NCI-H1092 (cell line): ENCODE measurements at regions not wholly inside any gene's neighbourhood (a gene's known extent, or its start where the extent isn't known, plus 50 kb on each side); places are given as distances from the start of the nearest gene placed in this dataset.
"Not testable (repeated sequence)": the region's sequence is repeated elsewhere in the genome, so short reads cannot be mapped to it uniquely, and the experiment has no call there.

ENCODE experiments used
- DNase-seq: peaks from one replicate; lab custom pipeline; 2025; lab: John Stamatoyannopoulos, UW

GRCh38 chr9:26240020-26240419, 561.8 kb upstream of the TUSC1 start:
- no peak for DNase-seq

- DNase-seq, result no peak
Observed at GRCh38 chr9:26237256-26237655, 559.0 kb upstream of the TUSC1 start.

GRCh38 chr9:26234865-26235264, 556.6 kb upstream of the TUSC1 start:
- DNase-seq, result no peak

GRCh38 chr9:26231391-26231790, 553.1 kb upstream of the TUSC1 start:
- DNase-seq, result no peak

- DNase-seq, result no peak
Observed at GRCh38 chr9:26229324-26230054, 551.2 kb upstream of the TUSC1 start.

- DNase-seq, result no peak
Observed at GRCh38 chr9:26228273-26228672, 550.0 kb upstream of the TUSC1 start.

- DNase-seq, result no peak
Observed at GRCh38 chr9:26221290-26221689, 543.0 kb upstream of the TUSC1 start.

GRCh38 chr9:26220367-26220766, 542.1 kb upstream of the TUSC1 start:
- no peak for DNase-seq

- no peak for DNase-seq
Observed at GRCh38 chr9:26219961-26220360, 541.7 kb upstream of the TUSC1 start.

- DNase-seq, result no peak
Observed at GRCh38 chr9:26216702-26217101, 538.5 kb upstream of the TUSC1 start.

GRCh38 chr9:26214713-26215444, 536.6 kb upstream of the TUSC1 start:
- not testable (repeated sequence) for DNase-seq

- no peak for DNase-seq
Observed at GRCh38 chr9:26210338-26210851, 532.2 kb upstream of the TUSC1 start.

GRCh38 chr9:26205261-26205660, 527.0 kb upstream of the TUSC1 start:
- DNase-seq, result no peak

- no peak for DNase-seq
Observed at GRCh38 chr9:26193237-26193636, 515.0 kb upstream of the TUSC1 start.

- DNase-seq, result no peak
Observed at GRCh38 chr9:26191711-26192110, 513.5 kb upstream of the TUSC1 start.

GRCh38 chr9:26181836-26182235, 503.6 kb upstream of the TUSC1 start:
- DNase-seq, result no peak

- DNase-seq, result no peak
Observed at GRCh38 chr9:26176628-26177027, 498.4 kb upstream of the TUSC1 start.

- DNase-seq, result no peak
Observed at GRCh38 chr9:26175264-26175663, 497.0 kb upstream of the TUSC1 start.

- DNase-seq, result no peak
Observed at GRCh38 chr9:26172301-26172700, 494.1 kb upstream of the TUSC1 start.

GRCh38 chr9:26171691-26172090, 493.4 kb upstream of the TUSC1 start:
- DNase-seq, result no peak

- no peak for DNase-seq
Observed at GRCh38 chr9:26170190-26170589, 491.9 kb upstream of the TUSC1 start.

- no peak for DNase-seq
Observed at GRCh38 chr9:26169708-26170107, 491.5 kb upstream of the TUSC1 start.

GRCh38 chr9:26166537-26166936, 488.3 kb upstream of the TUSC1 start:
- DNase-seq, result no peak
